ENCODE measurements at regions not wholly inside any gene's neighbourhood (a gene's known extent, or its start where the extent isn't known, plus 50 kb on each side); places are given as distances from the start of the nearest gene placed in this dataset.

DNA sequence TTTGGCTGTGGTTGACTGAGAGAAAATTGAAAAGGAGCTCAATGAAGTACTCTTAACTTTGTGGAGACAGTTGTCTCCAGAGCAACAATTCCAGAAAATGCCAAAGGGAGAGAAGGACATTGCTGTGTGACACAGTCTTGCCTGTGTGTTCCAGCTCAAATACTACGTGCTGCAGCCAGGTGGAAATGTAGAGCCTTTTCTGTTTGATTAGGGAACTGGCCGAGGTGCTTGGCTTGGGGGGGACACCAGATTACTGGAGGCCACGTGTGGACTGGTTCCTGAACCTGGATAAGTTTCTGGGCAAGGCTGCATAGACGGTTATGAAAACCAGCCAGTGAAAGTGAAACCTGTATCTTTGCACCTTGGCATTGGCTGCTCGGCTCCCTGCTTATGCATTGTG is 217.9 kb downstream of the CTH start:
- TF ChIP-seq BHLHE40 (IDR thresholded peaks at IDR 0.05; ENCODE audit: borderline replicate concordance) (no peak), FOXA1 (IDR thresholded peaks at IDR 0.05) (no peak), NFRKB (IDR thresholded peaks at IDR 0.05) (no peak), HDGF (IDR thresholded peaks at IDR 0.05; ENCODE audit: borderline replicate concordance) (no peak), SUZ12 (IDR thresholded peaks at IDR 0.05) (no peak), ZNF384 (IDR thresholded peaks at IDR 0.05) (no peak), FOXM1 (IDR thresholded peaks at IDR 0.05; ENCODE audit: borderline replicate concordance) (no peak), ELF4 (IDR thresholded peaks at IDR 0.05) (no peak), SP1 (IDR thresholded peaks at IDR 0.05) (no peak), CTBP1 (IDR thresholded peaks at IDR 0.05; ENCODE audit: borderline replicate concordance) (no peak), L3MBTL2 (conservative IDR thresholded peaks at IDR 0.05) (no peak), LEF1 (IDR thresholded peaks at IDR 0.05; ENCODE audit: borderline replicate concordance) (no peak), TARDBP (IDR thresholded peaks at IDR 0.05) (no peak)
- TF ChIP-seq, protein P1, sequence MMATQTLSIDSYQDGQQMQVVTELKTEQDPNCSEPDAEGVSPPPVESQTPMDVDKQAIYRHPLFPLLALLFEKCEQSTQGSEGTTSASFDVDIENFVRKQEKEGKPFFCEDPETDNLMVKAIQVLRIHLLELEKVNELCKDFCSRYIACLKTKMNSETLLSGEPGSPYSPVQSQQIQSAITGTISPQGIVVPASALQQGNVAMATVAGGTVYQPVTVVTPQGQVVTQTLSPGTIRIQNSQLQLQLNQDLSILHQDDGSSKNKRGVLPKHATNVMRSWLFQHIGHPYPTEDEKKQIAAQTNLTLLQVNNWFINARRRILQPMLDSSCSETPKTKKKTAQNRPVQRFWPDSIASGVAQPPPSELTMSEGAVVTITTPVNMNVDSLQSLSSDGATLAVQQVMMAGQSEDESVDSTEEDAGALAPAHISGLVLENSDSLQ (IDR thresholded peaks at IDR 0.05) = no peak

Measured in HEK293T (cell line).